ENCODE measurements at regions not wholly inside any gene's neighbourhood (a gene's known extent, or its start where the extent isn't known, plus 50 kb on each side); places are given as distances from the start of the nearest gene placed in this dataset.
"Not testable (repeated sequence)": the region's sequence is repeated elsewhere in the genome, so short reads cannot be mapped to it uniquely, and the experiment has no call there.

DNA sequence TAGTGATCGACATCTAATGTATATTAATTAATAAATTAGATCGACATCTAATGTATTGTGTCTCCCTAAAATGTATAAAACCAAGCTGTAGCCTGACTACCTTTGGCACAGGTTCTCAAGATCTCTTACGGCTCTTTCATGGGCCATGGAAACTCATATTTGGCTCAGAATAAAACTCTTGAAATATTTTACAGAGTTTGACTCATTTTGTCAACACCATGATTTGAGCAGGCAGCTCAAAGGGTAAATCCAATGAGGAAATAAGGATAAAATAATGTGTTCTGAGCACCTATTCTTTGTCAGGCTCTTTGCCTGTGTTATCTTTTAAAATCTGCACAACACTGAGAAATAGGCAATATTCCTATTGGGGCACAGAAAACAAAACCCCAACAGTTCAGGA, 223.4 kb upstream of the DUSP10 start:
- no peak for FAIRE-seq
- DNase-seq (ENCODE audit: insufficient read length, low spot score), result no peak
- no peak for TF ChIP-seq POLR2A (IDR thresholded peaks at IDR 0.05; ENCODE audit: low read depth, low read length)

- no peak for TF ChIP-seq POLR2A (IDR thresholded peaks at IDR 0.05; ENCODE audit: low read depth, low read length)
- DNase-seq (ENCODE audit: insufficient read length, low spot score) (no peak), FAIRE-seq (no peak)
Observed at GRCh38 chr1:221963742-221964141, 221.9 kb upstream of the DUSP10 start.

DNA sequence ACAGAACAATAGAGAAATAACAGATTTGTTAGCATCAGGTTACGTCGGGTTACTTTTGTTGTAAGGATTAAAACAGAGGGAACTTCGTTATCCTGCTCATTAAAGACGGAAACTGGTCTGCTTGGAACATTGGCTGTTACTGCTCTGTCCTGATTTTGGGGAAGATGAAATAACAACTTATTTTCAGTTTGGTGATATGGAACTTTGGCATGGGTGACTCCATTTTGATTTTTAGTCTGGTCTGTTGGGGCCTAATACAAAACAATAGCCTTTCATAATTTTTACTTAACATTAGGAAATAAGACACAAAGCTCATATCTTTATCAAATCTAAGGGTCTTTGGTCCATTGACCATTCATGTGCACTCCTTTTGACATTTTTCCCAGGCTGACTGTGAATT, 220.5 kb upstream of the DUSP10 start:
- DNase-seq (ENCODE audit: insufficient read length, low spot score), result no peak
- no peak for FAIRE-seq
- no peak for TF ChIP-seq POLR2A (IDR thresholded peaks at IDR 0.05; ENCODE audit: low read depth, low read length)

DNA sequence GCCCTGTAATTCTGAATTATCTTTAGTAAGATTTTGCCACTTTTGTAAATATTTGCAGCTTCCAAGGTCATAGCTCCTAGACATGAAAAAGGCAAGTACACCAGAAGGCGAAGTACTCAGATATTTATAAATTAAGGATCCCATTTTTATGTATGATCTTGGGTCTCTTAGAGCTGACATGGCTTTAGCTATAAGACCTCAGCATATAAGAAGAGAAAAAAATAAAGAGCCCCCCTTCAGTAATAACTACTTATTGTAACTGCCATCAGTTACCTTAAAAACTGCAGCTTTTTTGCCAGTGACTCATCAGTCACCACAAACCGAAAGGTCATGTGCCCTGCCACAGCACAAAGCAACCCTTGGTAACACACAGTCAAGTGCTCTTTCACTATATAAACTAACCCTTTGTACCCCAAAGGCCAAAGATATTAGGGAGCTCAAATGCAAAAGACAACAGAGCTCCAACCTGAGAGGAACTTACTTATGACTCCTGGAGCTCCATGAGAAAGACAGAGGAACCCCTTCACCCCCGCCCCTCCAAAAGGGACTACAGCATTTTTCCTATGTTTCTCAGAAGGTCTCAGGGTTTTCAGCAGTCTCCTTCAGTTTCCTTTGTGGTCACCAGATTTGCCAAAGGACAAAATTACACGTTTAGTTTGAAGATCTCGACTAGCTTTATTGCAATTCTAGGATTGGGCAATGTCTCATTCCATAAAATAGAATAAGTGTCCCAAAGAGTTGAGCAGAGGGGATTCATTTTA, 219.8 kb upstream of the DUSP10 start:
- no peak for TF ChIP-seq POLR2A (IDR thresholded peaks at IDR 0.05; ENCODE audit: low read depth, low read length)
- FAIRE-seq (peak; percentile 75), DNase-seq (ENCODE audit: insufficient read length, low spot score) (peak; percentile 46)

DNA sequence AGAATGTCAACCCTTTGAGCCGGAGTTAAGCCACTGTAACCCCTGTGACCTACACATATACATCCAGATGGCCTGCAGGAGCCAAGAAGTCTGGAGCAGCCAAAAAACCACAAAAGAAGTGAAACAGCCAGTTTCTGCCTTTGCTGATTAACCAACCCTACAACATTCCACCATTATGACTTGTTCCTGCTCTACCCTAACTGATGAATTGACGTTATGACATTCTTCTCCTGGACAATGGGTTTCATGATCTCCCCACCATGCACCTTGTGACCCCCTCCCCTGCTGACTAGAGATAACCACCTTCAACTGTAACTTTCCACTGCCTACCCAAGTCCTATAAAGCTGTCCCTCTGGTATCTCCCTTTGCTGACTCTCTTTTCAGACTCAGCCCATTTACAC, 216.3 kb upstream of the DUSP10 start:
- not testable (repeated sequence) for DNase-seq (ENCODE audit: insufficient read length, low spot score)
- FAIRE-seq, result peak; percentile 20

DNA sequence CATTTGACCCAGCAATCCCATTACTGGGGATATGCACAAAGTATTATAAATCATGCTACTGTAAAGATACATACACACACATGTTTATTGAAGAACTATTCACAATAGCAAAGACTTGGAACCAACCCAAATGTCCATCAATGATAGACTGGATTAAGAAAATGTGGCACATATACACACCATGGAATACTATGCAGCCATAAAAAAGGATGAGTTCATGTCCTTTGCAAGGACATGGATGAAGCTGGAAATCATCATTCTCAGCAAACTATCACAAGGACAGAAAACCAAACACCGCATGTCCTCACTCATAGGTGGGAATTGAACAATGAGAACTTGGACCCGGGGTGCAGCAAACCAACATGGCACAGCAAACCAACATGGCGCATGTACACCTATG, 215.5 kb upstream of the DUSP10 start:
- not testable (repeated sequence) for DNase-seq (ENCODE audit: insufficient read length, low spot score); FAIRE-seq

DNA sequence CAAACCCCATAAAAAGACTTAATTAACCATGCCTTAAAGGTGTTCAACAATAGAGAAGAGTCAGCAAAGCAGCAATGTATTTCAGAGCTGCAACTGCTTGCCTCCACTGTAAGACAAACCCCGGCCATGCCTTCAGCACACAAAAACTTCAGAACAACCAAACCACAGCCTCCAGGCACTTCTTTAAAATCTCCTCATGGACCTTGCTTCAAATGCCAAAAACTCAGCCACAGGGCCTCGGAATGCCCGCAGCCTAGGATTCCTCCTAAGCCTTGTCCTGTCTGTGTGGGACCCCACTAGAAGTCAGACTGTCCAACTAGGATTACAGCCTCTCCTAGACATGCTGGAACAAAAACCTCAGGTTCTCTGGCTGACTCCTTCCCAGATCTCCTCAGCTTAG, 208.1 kb upstream of the DUSP10 start:
- DNase-seq (ENCODE audit: insufficient read length, low spot score) (no peak), FAIRE-seq (no peak)
- TF ChIP-seq POLR2A (IDR thresholded peaks at IDR 0.05; ENCODE audit: low read depth, low read length), result no peak

GRCh38 chr1:221948459-221948858, 206.6 kb upstream of the DUSP10 start:
- no peak for FAIRE-seq
- no peak for DNase-seq (ENCODE audit: insufficient read length, low spot score)
- TF ChIP-seq POLR2A (IDR thresholded peaks at IDR 0.05; ENCODE audit: low read depth, low read length), result no peak

DNA sequence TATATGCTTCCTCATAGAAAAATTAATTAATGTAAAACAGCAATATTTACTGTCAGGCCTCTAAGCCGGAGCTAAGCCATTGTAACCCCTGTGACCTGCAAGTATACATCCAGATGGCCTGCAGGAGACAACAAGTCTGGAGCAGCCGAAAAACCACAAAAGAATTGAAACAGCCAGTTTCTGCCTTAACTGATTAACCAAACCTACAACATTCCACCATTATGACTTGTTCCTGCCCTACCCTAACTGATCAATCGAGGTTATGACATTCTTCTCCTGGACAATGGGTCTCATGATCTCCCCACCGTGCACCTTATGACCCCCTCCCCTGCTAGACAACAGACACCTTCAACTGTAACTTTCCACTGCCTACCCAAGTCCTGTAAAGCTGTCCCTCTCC, 205.8 kb upstream of the DUSP10 start:
- no peak for TF ChIP-seq POLR2A (IDR thresholded peaks at IDR 0.05; ENCODE audit: low read depth, low read length)
- DNase-seq (ENCODE audit: insufficient read length, low spot score) (no peak), FAIRE-seq (no peak)

DNA sequence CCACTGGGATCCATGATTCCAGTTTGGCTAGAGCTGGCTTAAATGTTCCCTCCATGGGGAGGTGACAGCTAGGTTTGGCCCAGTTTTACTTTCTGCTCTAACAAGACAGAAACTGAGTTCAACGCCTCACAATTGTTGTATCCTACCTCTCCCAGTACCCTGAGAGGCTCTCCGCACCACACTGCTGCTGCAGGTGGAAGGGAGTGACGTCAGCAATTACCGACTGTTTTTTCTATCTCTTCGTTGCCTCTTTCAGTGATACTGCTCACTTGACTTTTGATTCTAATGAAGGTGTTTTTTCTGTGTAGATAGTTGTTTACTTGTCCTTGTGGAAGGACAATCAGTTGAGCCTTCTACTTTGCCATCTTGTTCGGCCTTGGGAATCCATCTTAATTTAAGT, 204.9 kb upstream of the DUSP10 start:
- DNase-seq (ENCODE audit: insufficient read length, low spot score), result no peak
- no peak for TF ChIP-seq POLR2A (IDR thresholded peaks at IDR 0.05; ENCODE audit: low read depth, low read length)
- no peak for FAIRE-seq

GRCh38 chr1:221945669-221946068, 203.8 kb upstream of the DUSP10 start:
- DNase-seq (ENCODE audit: insufficient read length, low spot score) (no peak), FAIRE-seq (no peak)
- no peak for TF ChIP-seq POLR2A (IDR thresholded peaks at IDR 0.05; ENCODE audit: low read depth, low read length)

GRCh38 chr1:221944247-221944870, 202.5 kb upstream of the DUSP10 start:
- no peak for DNase-seq (ENCODE audit: insufficient read length, low spot score)
- TF ChIP-seq POLR2A (IDR thresholded peaks at IDR 0.05; ENCODE audit: low read depth, low read length), result no peak
- FAIRE-seq, result no peak

GRCh38 chr1:221940631-221941030, 198.7 kb upstream of the DUSP10 start:
- no peak for TF ChIP-seq POLR2A (IDR thresholded peaks at IDR 0.05; ENCODE audit: low read depth, low read length)
- DNase-seq (ENCODE audit: insufficient read length, low spot score) (no peak), FAIRE-seq (no peak)

- no peak for DNase-seq (ENCODE audit: insufficient read length, low spot score)
- no peak for TF ChIP-seq POLR2A (IDR thresholded peaks at IDR 0.05; ENCODE audit: low read depth, low read length)
- no peak for FAIRE-seq
Observed at GRCh38 chr1:221939607-221940006, 197.7 kb upstream of the DUSP10 start.

- FAIRE-seq (no peak), DNase-seq (ENCODE audit: insufficient read length, low spot score) (no peak)
- no peak for TF ChIP-seq POLR2A (IDR thresholded peaks at IDR 0.05; ENCODE audit: low read depth, low read length)
Observed at GRCh38 chr1:221937155-221937953, 195.5 kb upstream of the DUSP10 start.
